Heart right ventricle (tissue), 16 donors: ENCODE measurements at regions not wholly inside any gene's neighbourhood (a gene's known extent, or its start where the extent isn't known, plus 50 kb on each side); places are given as distances from the start of the nearest gene placed in this dataset.

ENCODE experiments used
- ATAC-seq, 8 donors: fragments of 200-7000 bp; cut with Tn5 transposase; one replicate each; pipeline ENCODE4 v1.9.1; 2020; ENCODE audit warnings: mild to moderate bottlenecking in 8 of 8, moderate library complexity in 8 of 8, moderate number of reproducible peaks in 1 of 8
- DNase-seq, 2 donors: peaks; one replicate each; pipeline ENCODE4 v3.0.0-alpha.2; 2020
- H3K27ac ChIP-seq, 10 donors: fragments of 200-600 bp; sonication (generic) in 2 of 10; one replicate each; pipeline versions ENCODE4 v1.5.0 to v1.8.0; 2020 to 2022; ENCODE audit warnings: mild to moderate bottlenecking in 3 of 10
- H3K27me3 ChIP-seq, 7 donors: fragments of 200-600 bp; one replicate each; pipeline ENCODE4 v1.8.0; 2021 to 2022; ENCODE audit warnings: mild to moderate bottlenecking in 2 of 7
- H3K36me3 ChIP-seq, 9 donors: fragments of 200-600 bp; sonication (generic) in 1 of 9; one replicate each; pipeline versions ENCODE4 v1.5.0 to v1.8.0; 2020 to 2022; ENCODE audit warnings: mild to moderate bottlenecking in 2 of 9
- H3K4me1 ChIP-seq, 9 donors: fragments of 200-600 bp; sonication (generic) in 1 of 9; one replicate each; pipeline versions ENCODE4 v1.5.0 to v1.8.0; 2020 to 2022; ENCODE audit warnings: mild to moderate bottlenecking in 4 of 9
- H3K4me3 ChIP-seq, 10 donors: fragments of 200-600 bp; sonication (generic) in 2 of 10; one replicate each; pipeline versions ENCODE4 v1.5.0 to v1.8.0; 2020 to 2022; ENCODE audit warnings: mild to moderate bottlenecking in 7 of 10, moderate library complexity in 2 of 10
- H3K9me3 ChIP-seq, 11 donors: fragments of 200-600 bp in 10 of 11; sonication (generic) in 2 of 11; one replicate each; pipeline versions ENCODE4 v1.5.0 to v1.8.0; 2013 to 2022; ENCODE audit warnings: mild to moderate bottlenecking in 2 of 11, control low read depth in 1 of 11, moderate library complexity in 1 of 11
- WGBS, 2 donors: extraction: QIAGEN DNeasy Blood & Tissue Kit; methylation state at CpG; one replicate each; pipeline ENCODE4 v1.1.7; 2013; ENCODE audit warnings: inconsistent platforms in 1 of 2; 5-methylcytosine and 5-hydroxymethylcytosine counted together
- intact Hi-C, 10 donors: fragments of 100-400 bp; cut with DNase I; formaldehyde crosslinking; loops; one replicate each; pipeline versions ENCODE4 v1.11.1 to v1.14.2; 2022
- TF ChIP-seq, protein P1 (sequence below), 9 donors: fragments of 200-600 bp; sonication (generic) in 2 of 9; IDR thresholded peaks; one replicate each; pipeline versions ENCODE4 v1.5.0 to v1.8.0; 2021 to 2022; ENCODE audit warnings: antibody characterized with exemption in 9 of 9, mild to moderate bottlenecking in 5 of 9, moderate library complexity in 1 of 9
- donor health status: Arrhythmogenic right ventricular cardiomyopathy.
- donor health status: ischemic (EF 13 %, LVEDD 7.1; RV severe dilation, severe dysfunction).
- donor health status: healthy with polysubstance abuse.
- donor health status: DM: no; HTN: yes; CAD: no.
- donor health status: DM: no; HTN: no; CAD: no.
- donor health status: ischemic (EF 25% LVEDD 6.9; RV normal size, moderate dysfunction).
- donor health status: ischemic (EF 25% LVEDD 5.7; RV mildly dilated, moderate dysfunction).
- donor health status: healthy.
- donor health status: DM: yes; HTN: yes; CAD: no.
- donor health status: Ischemic cardiomyopathy.
- donor health status: ischemic (EF 35%, LVEDD 5.7; RV mildly dilated, moderate dysfunction).
- donor health status: nonischemic (EF 11% LVEDD 7.7; RV severe dilation, severe dysfunction).
- donor health status: DM: yes; HTN: yes; CAD: no.
- donor health status: PGD.
- donor health status: ischemic (EF 29% LVEDD 5.4; RV normal size, mild dysfunction).
- donor health status: nonischemic (EF 23%, LVEDD 6.1; RV moderate dilation, normal function).

DNA sequence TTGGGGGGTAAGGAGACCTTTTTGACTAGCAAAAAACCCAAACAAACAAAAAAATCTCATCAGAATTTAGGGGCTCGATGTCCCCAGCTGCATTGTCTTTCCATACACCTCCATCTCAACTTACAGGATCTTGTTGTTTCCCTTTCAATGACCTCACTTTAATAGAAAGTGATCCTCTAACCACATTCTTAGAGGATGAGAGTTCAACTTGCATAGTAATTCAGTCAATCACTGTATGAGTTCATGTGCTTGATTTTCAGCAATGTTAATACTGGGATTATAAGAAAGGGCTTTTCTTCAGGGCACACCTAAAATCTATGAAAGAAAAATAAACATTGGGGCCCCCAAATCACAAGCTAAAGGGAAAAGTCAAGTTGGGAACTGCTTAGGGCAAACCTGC lies 1512.0 kb downstream of the SLITRK1 start:
- intact Hi-C loops: no loop called here
- WGBS, 2 donors: 65 to 67% methylated on average over 1 of the region's 1 CpG
- Histone ChIP-seq H3K27me3 (no peaks in the 10 kb centered on the region), H3K4me3 (no peak overlapping the region), H3K9me3 (peaks cover 0 to 7% (median 0%) of the 10 kb centered on the region in 11 donors), H3K27ac (no peak overlapping the region), H3K4me1 (no peaks in the 10 kb centered on the region), H3K36me3 (no peaks in the 10 kb centered on the region)
- DNase-seq: no peak
- no peak for ATAC-seq
- TF ChIP-seq, protein P1, sequence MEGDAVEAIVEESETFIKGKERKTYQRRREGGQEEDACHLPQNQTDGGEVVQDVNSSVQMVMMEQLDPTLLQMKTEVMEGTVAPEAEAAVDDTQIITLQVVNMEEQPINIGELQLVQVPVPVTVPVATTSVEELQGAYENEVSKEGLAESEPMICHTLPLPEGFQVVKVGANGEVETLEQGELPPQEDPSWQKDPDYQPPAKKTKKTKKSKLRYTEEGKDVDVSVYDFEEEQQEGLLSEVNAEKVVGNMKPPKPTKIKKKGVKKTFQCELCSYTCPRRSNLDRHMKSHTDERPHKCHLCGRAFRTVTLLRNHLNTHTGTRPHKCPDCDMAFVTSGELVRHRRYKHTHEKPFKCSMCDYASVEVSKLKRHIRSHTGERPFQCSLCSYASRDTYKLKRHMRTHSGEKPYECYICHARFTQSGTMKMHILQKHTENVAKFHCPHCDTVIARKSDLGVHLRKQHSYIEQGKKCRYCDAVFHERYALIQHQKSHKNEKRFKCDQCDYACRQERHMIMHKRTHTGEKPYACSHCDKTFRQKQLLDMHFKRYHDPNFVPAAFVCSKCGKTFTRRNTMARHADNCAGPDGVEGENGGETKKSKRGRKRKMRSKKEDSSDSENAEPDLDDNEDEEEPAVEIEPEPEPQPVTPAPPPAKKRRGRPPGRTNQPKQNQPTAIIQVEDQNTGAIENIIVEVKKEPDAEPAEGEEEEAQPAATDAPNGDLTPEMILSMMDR (IDR thresholded peaks at IDR 0.05): no peak

DNA sequence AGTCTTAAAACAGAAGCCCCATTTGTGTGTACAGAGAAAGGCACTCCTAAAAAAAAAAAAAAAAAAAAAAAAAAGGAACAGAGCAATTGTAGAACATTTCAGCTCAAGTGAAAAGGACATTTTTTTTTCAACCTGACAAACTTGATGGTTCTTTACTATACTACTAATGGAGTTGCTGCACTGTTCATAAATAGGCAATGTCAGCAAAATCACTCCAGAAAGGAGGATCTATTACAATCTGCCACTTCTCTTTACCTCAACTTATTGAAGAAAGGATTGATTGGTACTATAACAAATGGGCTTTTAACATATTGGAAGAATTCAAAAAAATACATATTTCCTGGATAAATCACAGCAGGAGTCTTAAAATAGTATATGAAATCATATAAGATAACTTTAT lies 1517.7 kb downstream of the SLITRK1 start:
- intact Hi-C loops: no loop called here
- ATAC-seq (no peak), DNase-seq (no peak)
- Histone ChIP-seq H3K4me3 (no peak overlapping the region), H3K27ac (no peak overlapping the region), H3K27me3 (no peaks in the 10 kb centered on the region), H3K9me3 (no peaks in the 10 kb centered on the region), H3K4me1 (no peaks in the 10 kb centered on the region), H3K36me3 (no peaks in the 10 kb centered on the region)
- TF ChIP-seq, protein P1 (IDR thresholded peaks at IDR 0.05): no peak

DNA sequence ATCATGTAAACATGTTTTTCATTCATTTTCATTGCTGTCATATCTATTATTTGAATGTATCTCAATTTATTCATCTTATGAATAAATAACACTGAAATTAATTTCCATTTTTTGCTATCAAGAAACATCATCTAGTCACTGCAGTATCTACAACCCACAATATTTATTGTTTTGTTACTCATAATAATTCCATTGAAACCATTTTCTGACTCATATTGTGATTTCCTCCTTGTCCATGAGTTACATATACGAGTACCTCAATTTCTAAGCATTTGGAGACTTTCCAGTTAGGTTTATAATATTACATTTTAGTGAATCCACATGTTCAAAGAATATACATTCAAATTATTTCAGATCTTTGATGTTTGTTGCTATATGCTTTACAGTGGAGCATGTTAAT lies 1524.0 kb downstream of the SLITRK1 start:
- Histone ChIP-seq H3K4me3 (no peak overlapping the region), H3K36me3 (no peaks in the 10 kb centered on the region), H3K9me3 (no peaks in the 10 kb centered on the region), H3K27me3 (no peaks in the 10 kb centered on the region), H3K27ac (no peak overlapping the region), H3K4me1 (no peaks in the 10 kb centered on the region)
- DNase-seq (no peak), ATAC-seq (no peak)
- 62 to 71% methylated on average over 1 of the region's 1 CpG for WGBS, 2 donors
- TF ChIP-seq, protein P1 (IDR thresholded peaks at IDR 0.05): no peak
- intact Hi-C loops: no loop called here

DNA sequence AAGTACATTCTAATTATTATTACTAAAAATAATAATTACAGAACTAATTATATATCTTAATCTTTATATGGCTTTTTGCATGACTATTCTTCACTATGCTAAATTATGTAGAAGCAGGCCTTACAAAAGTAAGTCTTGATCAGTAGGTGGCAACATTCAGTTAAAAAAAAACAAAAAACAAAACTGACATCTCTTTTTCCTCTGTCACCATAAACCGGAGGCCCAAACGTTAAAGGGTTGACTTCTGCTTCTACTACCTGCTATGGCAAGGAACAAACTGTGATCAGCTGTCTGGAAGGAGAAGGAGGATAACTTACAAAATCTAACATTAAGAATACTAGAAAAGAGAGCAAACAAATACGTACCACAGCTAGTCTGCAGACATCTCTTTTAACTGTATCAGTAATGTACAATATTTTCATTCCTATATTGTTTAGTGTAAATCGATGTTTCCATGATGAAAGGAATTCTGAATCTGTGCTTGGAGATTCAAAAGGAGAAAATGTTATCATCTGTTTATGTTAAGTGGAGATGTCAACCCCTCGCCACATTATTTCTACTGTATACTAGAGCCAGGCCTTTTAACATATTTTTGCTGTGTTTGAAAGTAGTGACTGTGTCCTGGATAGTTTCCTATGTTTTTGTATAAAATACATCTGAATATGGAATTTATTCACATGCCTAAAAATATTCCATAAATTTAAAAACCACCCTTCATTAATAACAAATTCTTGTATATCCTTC lies 1525.4 kb downstream of the SLITRK1 start:
- WGBS, 2 donors: 47% methylated on average over 5 of the region's 5 CpGs
- H3K4me1 ChIP-seq: no peaks in the 10 kb centered on the region
- H3K27me3 ChIP-seq: no peaks in the 10 kb centered on the region
- TF ChIP-seq, protein P1 (IDR thresholded peaks at IDR 0.05): no peak
- no peak for ATAC-seq
- H3K36me3 ChIP-seq: no peaks in the 10 kb centered on the region
- H3K27ac ChIP-seq: no peak overlapping the region
- H3K9me3 ChIP-seq: no peaks in the 10 kb centered on the region
- intact Hi-C loops: no loop called here
- no peak overlapping the region for H3K4me3 ChIP-seq
- DNase-seq: no peak
